HepG2 (cell line): ENCODE measurements at regions not wholly inside any gene's neighbourhood (a gene's known extent, or its start where the extent isn't known, plus 50 kb on each side); places are given as distances from the start of the nearest gene placed in this dataset.

Experiments used
- CTCF ChIP-seq: sonication (generic); formaldehyde crosslinking; IDR thresholded peaks from 2 replicates; pipeline ENCODE4 v1.5.0; 2020; ENCODE audit warnings: mild to moderate bottlenecking, missing genetic modification reagents, moderate library complexity
- GABPA ChIP-seq, 2 experiments: IDR thresholded peaks; 2 replicates each; pipeline ENCODE4 v1.6.1; 2011 to 2016; ENCODE audit warnings: low read depth in 2 of 2, low read length in 1 of 2, missing biosample characterization in 1 of 2, missing genetic modification characterization in 1 of 2
- KAT7 ChIP-seq: IDR thresholded peaks from 2 replicates; pipeline ENCODE4 v1.6.1; 2018; ENCODE audit warnings: borderline replicate concordance, missing compliant biosample characterization
- KDM5A ChIP-seq: fragments of 200-600 bp; sonication (generic); IDR thresholded peaks from 2 replicates; pipeline ENCODE4 v1.7.0; 2018; ENCODE audit warnings: antibody characterized with exemption, mild to moderate bottlenecking, low read length, borderline replicate concordance
- MXI1 ChIP-seq: IDR thresholded peaks from 3 replicates; pipeline ENCODE4 v1.6.1; 2012; ENCODE audit warnings: low read depth, low read length, inconsistent platforms, borderline replicate concordance
- SMYD3 ChIP-seq: sonication (generic); formaldehyde crosslinking; IDR thresholded peaks from 2 replicates; pipeline ENCODE4 v1.8.1; 2023; ENCODE audit warnings: mild to moderate bottlenecking, missing genetic modification reagents
- SNRNP70 ChIP-seq: fragments of 200-400 bp; formaldehyde crosslinking; IDR thresholded peaks from 2 replicates; pipeline ENCODE4 v1.6.1; 2017; ENCODE audit warnings: mild to moderate bottlenecking, low read depth, low read length, moderate library complexity
- ZC3H4 ChIP-seq: sonication (generic); formaldehyde crosslinking; IDR thresholded peaks from 2 replicates; pipeline ENCODE4 v1.4.0; 2020; ENCODE audit warnings: missing genetic modification reagents, borderline replicate concordance

GRCh38 chr7:131000873-131001272 is 266.9 kb upstream of the KLF14 start:
- TF ChIP-seq CTCF (CRISPR knock-in tag) = no peak
- TF ChIP-seq MXI1 = no peak
- TF ChIP-seq ZC3H4 (CRISPR knock-in tag) = no peak
- TF ChIP-seq SMYD3 (CRISPR knock-in tag) = no peak
- TF ChIP-seq SNRNP70 = no peak
- TF ChIP-seq KDM5A = no peak
- TF ChIP-seq KAT7 = no peak
- TF ChIP-seq GABPA (IDR thresholded peaks at IDR 0.05; ENCODE audit: low read depth, low read length) = no peak
- TF ChIP-seq GABPA (CRISPR knock-in tag; IDR thresholded peaks at IDR 0.05; ENCODE audit: low read depth) = no peak
